GM13976 (cell line): ENCODE measurements at regions not wholly inside any gene's neighbourhood (a gene's known extent, or its start where the extent isn't known, plus 50 kb on each side); places are given as distances from the start of the nearest gene placed in this dataset.

Experiments
- DNase-seq: peaks from one replicate; pipeline ENCODE4 v3.0.0; 2012; ENCODE audit warnings: low spot score
- in situ Hi-C: fragments of 300-500 bp; cut with MboI; formaldehyde crosslinking; loops from one replicate; pipeline ENCODE4 v1.12.0; 2022; ENCODE audit warnings: low sequenced_read_pairs, mixed read lengths, inconsistent platforms; ENCODE audit not compliant: unreplicated experiment
- TF ChIP-seq, protein P1 (sequence below): IDR thresholded peaks from 2 replicates; pipeline ENCODE4 v1.5.1; 2012; ENCODE audit warnings: borderline replicate concordance, mild to moderate bottlenecking; ENCODE audit not compliant: insufficient read depth; ENCODE audit errors: extremely low read depth, missing control alignments, control extremely low read depth

DNA sequence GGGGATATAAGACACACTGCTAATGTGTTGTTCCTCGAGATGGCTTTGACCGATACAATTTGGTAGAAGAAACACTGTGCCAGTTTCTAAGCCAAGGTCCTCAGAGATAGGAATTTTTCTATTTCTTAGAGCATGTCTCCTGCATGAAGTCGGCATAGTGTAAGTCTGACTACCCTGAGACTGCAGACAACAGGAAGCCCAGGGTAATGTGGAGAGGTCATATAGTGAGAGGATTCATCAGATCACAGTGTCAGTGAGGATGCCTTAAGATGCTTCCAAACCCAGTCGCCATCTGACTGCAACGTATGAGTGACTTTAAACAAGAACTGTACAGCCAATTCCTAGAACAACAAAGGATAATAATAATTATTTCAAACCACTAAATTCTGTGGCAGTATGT lies 818.3 kb upstream of the GYPC start:
- TF ChIP-seq, protein P1, sequence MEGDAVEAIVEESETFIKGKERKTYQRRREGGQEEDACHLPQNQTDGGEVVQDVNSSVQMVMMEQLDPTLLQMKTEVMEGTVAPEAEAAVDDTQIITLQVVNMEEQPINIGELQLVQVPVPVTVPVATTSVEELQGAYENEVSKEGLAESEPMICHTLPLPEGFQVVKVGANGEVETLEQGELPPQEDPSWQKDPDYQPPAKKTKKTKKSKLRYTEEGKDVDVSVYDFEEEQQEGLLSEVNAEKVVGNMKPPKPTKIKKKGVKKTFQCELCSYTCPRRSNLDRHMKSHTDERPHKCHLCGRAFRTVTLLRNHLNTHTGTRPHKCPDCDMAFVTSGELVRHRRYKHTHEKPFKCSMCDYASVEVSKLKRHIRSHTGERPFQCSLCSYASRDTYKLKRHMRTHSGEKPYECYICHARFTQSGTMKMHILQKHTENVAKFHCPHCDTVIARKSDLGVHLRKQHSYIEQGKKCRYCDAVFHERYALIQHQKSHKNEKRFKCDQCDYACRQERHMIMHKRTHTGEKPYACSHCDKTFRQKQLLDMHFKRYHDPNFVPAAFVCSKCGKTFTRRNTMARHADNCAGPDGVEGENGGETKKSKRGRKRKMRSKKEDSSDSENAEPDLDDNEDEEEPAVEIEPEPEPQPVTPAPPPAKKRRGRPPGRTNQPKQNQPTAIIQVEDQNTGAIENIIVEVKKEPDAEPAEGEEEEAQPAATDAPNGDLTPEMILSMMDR, result no peak
- in situ Hi-C loops, result no loop called here
- no peak for DNase-seq

DNA sequence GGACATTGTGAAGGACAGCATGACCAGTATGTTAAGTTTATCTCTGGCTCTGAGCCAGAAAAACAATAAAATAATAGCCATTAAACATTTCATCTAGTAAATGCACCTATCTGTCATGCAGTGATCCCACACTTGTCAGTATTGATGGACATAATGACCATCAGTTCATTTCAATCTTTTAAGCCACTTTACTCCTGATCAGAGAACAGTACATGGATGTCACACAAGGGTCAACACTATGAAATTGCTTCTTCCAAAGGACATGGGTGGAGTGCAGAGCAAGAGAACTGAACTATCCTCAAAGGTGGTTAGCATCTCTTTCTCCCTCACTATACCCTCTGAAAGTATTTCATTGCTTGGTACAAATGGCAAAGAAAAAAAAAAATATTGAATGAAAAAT lies 816.0 kb upstream of the GYPC start:
- in situ Hi-C loops, result no loop called here
- TF ChIP-seq, protein P1, result no peak
- DNase-seq, result no peak

DNA sequence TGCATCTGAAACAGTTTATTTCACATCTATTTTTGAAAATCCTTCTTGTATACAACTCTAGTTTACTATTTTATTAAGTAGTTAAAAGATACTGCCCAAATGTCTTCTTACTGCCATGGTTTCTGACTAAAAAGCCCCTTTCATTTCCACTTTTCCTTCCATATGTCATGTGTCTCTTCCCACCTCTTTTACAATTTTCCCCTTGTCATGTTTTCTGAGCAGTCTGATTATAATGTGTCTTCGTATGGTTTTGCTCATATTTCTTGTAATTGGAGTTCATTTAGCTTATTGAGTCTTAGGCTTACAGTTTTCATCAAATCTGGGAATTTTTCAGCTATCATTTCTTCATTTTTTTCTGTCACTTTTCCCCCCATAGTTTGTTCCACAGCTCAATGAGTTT lies 813.9 kb upstream of the GYPC start:
- TF ChIP-seq, protein P1, result no peak
- no peak for DNase-seq
- in situ Hi-C loops, result no loop called here

DNA sequence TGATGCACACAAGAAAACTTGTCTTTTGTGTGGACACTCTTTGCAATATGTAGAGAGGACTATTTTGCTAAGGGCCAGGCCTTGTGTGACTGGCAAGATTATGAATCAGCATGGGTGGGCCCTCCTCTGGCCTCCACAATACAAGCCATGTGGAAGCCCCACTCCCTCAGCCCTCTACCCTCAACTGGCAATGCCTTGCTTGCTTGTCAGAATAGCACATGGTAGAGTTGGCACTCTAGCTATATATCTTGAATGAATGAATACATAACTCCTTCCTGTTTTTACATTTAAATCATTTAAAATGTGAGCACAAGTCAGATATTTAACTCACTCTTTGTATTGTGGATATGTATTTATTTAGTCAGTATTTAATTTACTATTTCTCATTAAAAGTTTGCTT lies 805.4 kb upstream of the GYPC start:
- TF ChIP-seq, protein P1, result no peak
- in situ Hi-C loops, result no loop called here
- no peak for DNase-seq

GRCh38 chr2:125852364-125852763 lies 803.6 kb upstream of the GYPC start:
- in situ Hi-C loops, result no loop called here
- TF ChIP-seq, protein P1, result no peak
- no peak for DNase-seq

DNA sequence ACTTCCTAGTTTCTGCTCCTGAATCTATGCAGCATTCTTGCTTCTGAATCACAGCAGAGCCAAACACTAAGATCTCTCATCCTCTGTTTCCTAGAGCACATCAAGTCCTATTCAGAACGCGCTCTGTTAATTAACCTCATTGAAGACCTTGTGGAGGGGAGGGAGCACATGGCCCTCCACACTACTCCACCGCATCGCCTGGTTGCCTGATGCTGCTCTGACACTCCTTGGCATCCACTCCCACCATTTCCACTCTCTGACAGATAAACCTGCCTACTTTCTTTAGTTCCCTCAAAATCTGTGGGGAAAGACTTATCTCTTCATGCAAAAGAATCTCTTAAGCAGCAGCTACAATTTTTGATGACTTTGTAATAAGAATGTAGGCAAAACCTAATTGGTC lies 802.3 kb upstream of the GYPC start:
- in situ Hi-C loops, result no loop called here
- TF ChIP-seq, protein P1, result no peak

DNA sequence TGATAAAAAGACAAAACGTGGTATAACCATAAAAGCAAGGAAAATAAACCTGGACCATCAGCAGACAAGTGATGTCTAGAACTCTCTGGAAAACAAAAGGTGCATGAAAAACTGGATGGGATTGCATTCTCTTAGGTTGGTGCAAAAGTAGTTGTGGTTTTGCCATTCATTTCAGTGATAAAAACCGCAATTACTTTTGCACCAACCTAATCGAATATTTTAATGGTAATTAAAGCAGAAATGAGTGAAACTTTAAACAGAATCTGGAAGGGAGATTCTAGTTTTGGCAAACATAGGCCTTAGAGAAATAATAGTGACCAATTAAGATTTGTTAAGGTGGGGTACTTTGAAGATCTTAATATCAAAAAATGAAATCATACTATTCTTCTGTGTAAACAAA lies 800.8 kb upstream of the GYPC start:
- TF ChIP-seq, protein P1, result no peak
- in situ Hi-C loops, result no loop called here
- no peak for DNase-seq

More for the DNA sequence above, 802.3 kb upstream of the GYPC start:
- no peak for DNase-seq
